ENCODE measurements at regions not wholly inside any gene's neighbourhood (a gene's known extent, or its start where the extent isn't known, plus 50 kb on each side); places are given as distances from the start of the nearest gene placed in this dataset.

- TF ChIP-seq, protein P1, sequence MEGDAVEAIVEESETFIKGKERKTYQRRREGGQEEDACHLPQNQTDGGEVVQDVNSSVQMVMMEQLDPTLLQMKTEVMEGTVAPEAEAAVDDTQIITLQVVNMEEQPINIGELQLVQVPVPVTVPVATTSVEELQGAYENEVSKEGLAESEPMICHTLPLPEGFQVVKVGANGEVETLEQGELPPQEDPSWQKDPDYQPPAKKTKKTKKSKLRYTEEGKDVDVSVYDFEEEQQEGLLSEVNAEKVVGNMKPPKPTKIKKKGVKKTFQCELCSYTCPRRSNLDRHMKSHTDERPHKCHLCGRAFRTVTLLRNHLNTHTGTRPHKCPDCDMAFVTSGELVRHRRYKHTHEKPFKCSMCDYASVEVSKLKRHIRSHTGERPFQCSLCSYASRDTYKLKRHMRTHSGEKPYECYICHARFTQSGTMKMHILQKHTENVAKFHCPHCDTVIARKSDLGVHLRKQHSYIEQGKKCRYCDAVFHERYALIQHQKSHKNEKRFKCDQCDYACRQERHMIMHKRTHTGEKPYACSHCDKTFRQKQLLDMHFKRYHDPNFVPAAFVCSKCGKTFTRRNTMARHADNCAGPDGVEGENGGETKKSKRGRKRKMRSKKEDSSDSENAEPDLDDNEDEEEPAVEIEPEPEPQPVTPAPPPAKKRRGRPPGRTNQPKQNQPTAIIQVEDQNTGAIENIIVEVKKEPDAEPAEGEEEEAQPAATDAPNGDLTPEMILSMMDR (IDR thresholded peaks at IDR 0.05) = no peak
- TF ChIP-seq POLR2A (IDR thresholded peaks at IDR 0.05) (no peak), EP300 (IDR thresholded peaks at IDR 0.05) (no peak), POLR2AphosphoS5 (IDR thresholded peaks at IDR 0.05) (no peak)
These were observed 637.7 kb downstream of the SLCO4C1 start for GRCh38 chr5:101658433-101658832.
